ENCODE measurements at regions not wholly inside any gene's neighbourhood (a gene's known extent, or its start where the extent isn't known, plus 50 kb on each side); places are given as distances from the start of the nearest gene placed in this dataset.

DNA sequence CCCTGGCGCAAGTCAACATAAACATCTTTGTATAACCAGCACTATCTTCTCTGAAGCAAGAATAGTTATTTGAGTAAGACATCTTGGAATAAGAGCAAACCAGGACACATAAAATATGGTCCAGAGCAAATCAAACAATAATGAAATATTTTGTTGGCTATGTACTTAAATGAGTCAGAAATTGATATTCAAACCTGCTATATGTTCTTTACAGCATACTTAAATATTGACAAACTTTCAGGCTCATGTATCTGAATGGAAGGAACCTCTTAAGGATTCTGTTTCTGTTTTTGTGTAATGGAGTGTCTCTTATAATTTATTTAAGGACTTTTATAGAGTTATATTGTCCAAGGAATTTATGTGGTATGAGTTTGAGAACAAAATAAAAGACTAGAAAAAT is 747.3 kb downstream of the EFNA5 start:
- 20% methylated on average over 1 of the region's 1 CpG; no CpG with 5 or more reads in 1 of the 2 experiments for WGBS, 2 experiments (ENCODE audit: insufficient coverage in 1 of 2, insufficient read length in 1 of 2)

DNA sequence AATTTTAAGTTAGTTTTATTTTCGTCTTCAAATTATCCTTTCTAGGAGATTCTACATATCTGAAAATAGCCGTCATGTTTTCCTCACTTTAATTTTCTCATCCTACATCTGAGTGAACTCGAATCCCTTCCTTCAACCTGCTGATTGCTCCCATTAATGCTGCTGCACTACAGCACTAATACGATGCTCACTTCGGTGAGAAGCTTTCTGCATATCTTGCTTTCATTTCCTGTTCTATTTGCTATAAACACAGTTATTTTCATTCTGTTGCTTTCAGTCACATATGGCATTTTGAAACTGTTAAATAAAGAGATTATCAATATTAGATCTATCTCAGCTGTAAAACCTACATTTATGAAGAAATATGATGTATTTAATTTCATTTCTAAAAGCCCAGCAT is 749.2 kb downstream of the EFNA5 start:
- H3K27ac Mint-ChIP-seq: no peak overlapping the region
- no peak overlapping the region for H3K27ac ChIP-seq (ENCODE audit: low read depth, low read length)
- no peak overlapping the region for H3K4me3 ChIP-seq (ENCODE audit: low read length)
- H3K36me3 ChIP-seq (ENCODE audit: control insufficient read depth, insufficient read depth, low read length): no peaks in the 10 kb centered on the region
- WGBS, 2 experiments (ENCODE audit: insufficient coverage in 1 of 2, insufficient read length in 1 of 2): 93 to 97% methylated on average over 5 of the region's 5 CpGs
- no peak for DNase-seq
- no peaks in the 10 kb centered on the region for H3K27me3 ChIP-seq (ENCODE audit: control insufficient read depth, insufficient read depth, low read length, poor library complexity, severe bottlenecking)
- TF ChIP-seq, protein P1, sequence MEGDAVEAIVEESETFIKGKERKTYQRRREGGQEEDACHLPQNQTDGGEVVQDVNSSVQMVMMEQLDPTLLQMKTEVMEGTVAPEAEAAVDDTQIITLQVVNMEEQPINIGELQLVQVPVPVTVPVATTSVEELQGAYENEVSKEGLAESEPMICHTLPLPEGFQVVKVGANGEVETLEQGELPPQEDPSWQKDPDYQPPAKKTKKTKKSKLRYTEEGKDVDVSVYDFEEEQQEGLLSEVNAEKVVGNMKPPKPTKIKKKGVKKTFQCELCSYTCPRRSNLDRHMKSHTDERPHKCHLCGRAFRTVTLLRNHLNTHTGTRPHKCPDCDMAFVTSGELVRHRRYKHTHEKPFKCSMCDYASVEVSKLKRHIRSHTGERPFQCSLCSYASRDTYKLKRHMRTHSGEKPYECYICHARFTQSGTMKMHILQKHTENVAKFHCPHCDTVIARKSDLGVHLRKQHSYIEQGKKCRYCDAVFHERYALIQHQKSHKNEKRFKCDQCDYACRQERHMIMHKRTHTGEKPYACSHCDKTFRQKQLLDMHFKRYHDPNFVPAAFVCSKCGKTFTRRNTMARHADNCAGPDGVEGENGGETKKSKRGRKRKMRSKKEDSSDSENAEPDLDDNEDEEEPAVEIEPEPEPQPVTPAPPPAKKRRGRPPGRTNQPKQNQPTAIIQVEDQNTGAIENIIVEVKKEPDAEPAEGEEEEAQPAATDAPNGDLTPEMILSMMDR (conservative IDR thresholded peaks at IDR 0.05): no peak
- no peaks in the 10 kb centered on the region for H3K27me3 Mint-ChIP-seq (ENCODE audit: insufficient read depth)
- peaks cover 2% of the 10 kb centered on the region for H3K36me3 Mint-ChIP-seq (ENCODE audit: low read depth)
- no peak overlapping the region for H3K9ac ChIP-seq (ENCODE audit: extremely low read depth, low read length, poor library complexity, severe bottlenecking)
- no peaks in the 10 kb centered on the region for H3K4me1 ChIP-seq (ENCODE audit: control insufficient read depth, insufficient read depth, low read length)
- no peak overlapping the region for H3K4me3 Mint-ChIP-seq
- H3K4me1 Mint-ChIP-seq: peaks cover 2% of the 10 kb centered on the region
- no peaks in the 10 kb centered on the region for H3K9me3 ChIP-seq (ENCODE audit: control insufficient read depth, low read length)
- H3K9me3 Mint-ChIP-seq: peaks cover 13% of the 10 kb centered on the region

More for the DNA sequence above, 747.3 kb downstream of the EFNA5 start:
- Histone ChIP-seq H3K9me3 (ENCODE audit: control insufficient read depth, low read length) (no peaks in the 10 kb centered on the region), H3K27me3 (ENCODE audit: control insufficient read depth, insufficient read depth, low read length, poor library complexity, severe bottlenecking) (no peaks in the 10 kb centered on the region), H3K9ac (ENCODE audit: extremely low read depth, low read length, poor library complexity, severe bottlenecking) (no peak overlapping the region), H3K36me3 (ENCODE audit: control insufficient read depth, insufficient read depth, low read length) (no peaks in the 10 kb centered on the region), H3K27ac (ENCODE audit: low read depth, low read length) (no peak overlapping the region), H3K4me3 (ENCODE audit: low read length) (no peak overlapping the region), H3K4me1 (ENCODE audit: control insufficient read depth, insufficient read depth, low read length) (no peaks in the 10 kb centered on the region)
- Mint-ChIP-seq H3K27ac (no peak overlapping the region), H3K9me3 (peaks cover under 1% of the 10 kb centered on the region), H3K4me3 (no peak overlapping the region), H3K4me1 (peaks cover 2% of the 10 kb centered on the region), H3K36me3 (ENCODE audit: low read depth) (peaks cover 2% of the 10 kb centered on the region), H3K27me3 (ENCODE audit: insufficient read depth) (no peaks in the 10 kb centered on the region)
- TF ChIP-seq, protein P1 (conservative IDR thresholded peaks at IDR 0.05): no peak
- no peak for DNase-seq

DNA sequence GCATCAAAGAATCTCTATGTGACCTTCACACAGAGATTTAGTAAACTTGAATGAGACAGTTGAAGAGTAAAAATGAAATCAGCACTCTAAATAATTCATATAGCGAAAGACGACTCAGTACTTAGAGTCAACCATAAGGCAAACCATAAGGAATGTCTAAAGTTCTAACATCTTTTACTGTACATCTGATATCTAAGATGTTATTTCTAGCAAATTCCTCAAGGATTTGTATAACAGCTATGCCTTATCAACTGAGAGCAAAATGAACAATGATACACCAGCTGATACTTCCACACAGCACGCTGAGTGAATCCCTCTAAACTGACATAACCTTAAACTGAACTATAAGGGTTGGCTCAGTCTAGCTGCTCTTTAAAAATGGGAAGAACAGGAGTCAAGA is 760.3 kb downstream of the EFNA5 start:
- H3K4me3 Mint-ChIP-seq: no peak overlapping the region
- no peaks in the 10 kb centered on the region for H3K9me3 ChIP-seq (ENCODE audit: control insufficient read depth, low read length)
- H3K4me3 ChIP-seq (ENCODE audit: low read length): no peak overlapping the region
- no peaks in the 10 kb centered on the region for H3K27me3 Mint-ChIP-seq (ENCODE audit: insufficient read depth)
- DNase-seq: no peak
- WGBS, 2 experiments (ENCODE audit: insufficient coverage in 1 of 2, insufficient read length in 1 of 2): 100% methylated on average over 3 of the region's 3 CpGs; no CpG with 5 or more reads in 1 of the 2 experiments
- H3K9me3 Mint-ChIP-seq: no peaks in the 10 kb centered on the region
- no peak overlapping the region for H3K27ac Mint-ChIP-seq
- no peaks in the 10 kb centered on the region for H3K36me3 Mint-ChIP-seq (ENCODE audit: low read depth)
- TF ChIP-seq, protein P1 (conservative IDR thresholded peaks at IDR 0.05): no peak
- no peaks in the 10 kb centered on the region for H3K4me1 Mint-ChIP-seq
- H3K4me1 ChIP-seq (ENCODE audit: control insufficient read depth, insufficient read depth, low read length): no peaks in the 10 kb centered on the region
- no peak overlapping the region for H3K27ac ChIP-seq (ENCODE audit: low read depth, low read length)
- H3K27me3 ChIP-seq (ENCODE audit: control insufficient read depth, insufficient read depth, low read length, poor library complexity, severe bottlenecking): no peaks in the 10 kb centered on the region
- no peaks in the 10 kb centered on the region for H3K36me3 ChIP-seq (ENCODE audit: control insufficient read depth, insufficient read depth, low read length)
- H3K9ac ChIP-seq (ENCODE audit: extremely low read depth, low read length, poor library complexity, severe bottlenecking): no peak overlapping the region

All from endodermal cell (in vitro differentiated cells).